DND-41 (cell line): ENCODE measurements at regions not wholly inside any gene's neighbourhood (a gene's known extent, or its start where the extent isn't known, plus 50 kb on each side); places are given as distances from the start of the nearest gene placed in this dataset.

Source experiments
- ATAC-seq: fragments of 200-7000 bp; cut with Tn5 transposase; 3 replicates; pipeline ENCODE4 v1.9.1; 2021; ENCODE audit warnings: low read depth; ENCODE audit not compliant: insufficient read depth
- DNase-seq: peaks from one replicate; pipeline ENCODE4 v3.0.0-alpha.2; 2020
- H2AFZ ChIP-seq: 2 replicates; pipeline ENCODE4 v1.6.0; 2012; ENCODE audit warnings: low read depth, low read length
- H3K27ac ChIP-seq: 2 replicates; pipeline ENCODE4 v1.5.1; 2012; ENCODE audit warnings: low read length, inconsistent platforms
- H3K27me3 ChIP-seq: fragments of 200-600 bp; sonication (generic); 2 replicates; pipeline ENCODE4 v1.6.0; 2012; ENCODE audit warnings: low read length, mild to moderate bottlenecking, inconsistent platforms; ENCODE audit not compliant: insufficient read depth, poor library complexity
- H3K36me3 ChIP-seq: 2 replicates; pipeline ENCODE4 v1.5.1; 2012; ENCODE audit warnings: low read length, inconsistent platforms; ENCODE audit not compliant: insufficient read depth
- H3K4me1 ChIP-seq: 2 replicates; pipeline ENCODE4 v1.5.1; 2012; ENCODE audit warnings: mild to moderate bottlenecking, low read length; ENCODE audit not compliant: insufficient read depth
- H3K4me2 ChIP-seq: 2 replicates; pipeline ENCODE4 v1.6.0; 2012; ENCODE audit warnings: mild to moderate bottlenecking, moderate library complexity, low read length, inconsistent platforms; ENCODE audit not compliant: insufficient read depth
- H3K4me3 ChIP-seq, 2 experiments: fragments of 200-600 bp in 1 of 2; shearing (Covaris generic) in 1 of 2; 2 replicates each; pipeline ENCODE4 v1.5.1; 2012 to 2016; ENCODE audit warnings: inconsistent platforms in 2 of 2, low read length in 2 of 2, mild to moderate bottlenecking in 2 of 2, low read depth in 1 of 2, moderate library complexity in 1 of 2
- H3K79me2 ChIP-seq: 2 replicates; pipeline ENCODE4 v1.6.0; 2012; ENCODE audit warnings: low read length, inconsistent platforms; ENCODE audit not compliant: insufficient read depth
- H3K9ac ChIP-seq: 2 replicates; pipeline ENCODE4 v1.6.0; 2012; ENCODE audit warnings: low read depth, mild to moderate bottlenecking, inconsistent platforms, low read length, moderate library complexity
- H3K9me3 ChIP-seq: 2 replicates; pipeline ENCODE4 v1.5.1; 2012; ENCODE audit warnings: low read length, moderate library complexity, mild to moderate bottlenecking, inconsistent platforms; ENCODE audit not compliant: insufficient read depth, severe bottlenecking
- H4K20me1 ChIP-seq: 2 replicates; pipeline ENCODE4 v1.6.0; 2012; ENCODE audit warnings: low read length; ENCODE audit not compliant: insufficient read depth
- CTCF ChIP-seq: IDR thresholded peaks from 2 replicates; pipeline ENCODE4 v1.5.1; 2012; ENCODE audit warnings: borderline replicate concordance, low read length, moderate library complexity, mild to moderate bottlenecking; ENCODE audit not compliant: poor library complexity, severe bottlenecking; ENCODE audit errors: extremely low read depth
- EZH2 ChIP-seq: IDR thresholded peaks from 3 replicates; pipeline ENCODE4 v1.6.1; 2012; ENCODE audit warnings: borderline replicate concordance, low read depth, mild to moderate bottlenecking, moderate library complexity, low read length, inconsistent platforms; ENCODE audit not compliant: severe bottlenecking

- Histone ChIP-seq H4K20me1 (no peaks in the 10 kb centered on the region), H3K9me3 (no peaks in the 10 kb centered on the region), H3K4me3 (no peak overlapping the region), H2AFZ (no peak overlapping the region), H3K27ac (no peak overlapping the region), H3K4me1 (no peaks in the 10 kb centered on the region), H3K79me2 (no peaks in the 10 kb centered on the region), H3K36me3 (no peaks in the 10 kb centered on the region), H3K27me3 (no peaks in the 10 kb centered on the region), H3K9ac (no peak overlapping the region), H3K4me2 (no peak overlapping the region)
- no peak for ATAC-seq
- no peak for TF ChIP-seq EZH2
- no peak for DNase-seq
Measured at GRCh38 chr5:98424681-98425450, 348.6 kb upstream of the RGMB start.

- no peaks in the 10 kb centered on the region for H3K36me3 ChIP-seq
- no peaks in the 10 kb centered on the region for H4K20me1 ChIP-seq
- DNase-seq (no peak), ATAC-seq (no peak)
- H3K4me1 ChIP-seq = no peaks in the 10 kb centered on the region
- H3K79me2 ChIP-seq = no peaks in the 10 kb centered on the region
- H3K27ac ChIP-seq = no peak overlapping the region
- H3K9me3 ChIP-seq = no peaks in the 10 kb centered on the region
- no peak overlapping the region for H2AFZ ChIP-seq
- H3K27me3 ChIP-seq = no peaks in the 10 kb centered on the region
- TF ChIP-seq CTCF = no peak
- no peak for TF ChIP-seq EZH2
- no peak overlapping the region for H3K4me2 ChIP-seq
- no peak overlapping the region for H3K4me3 ChIP-seq
- H3K9ac ChIP-seq = no peak overlapping the region
Measured at GRCh38 chr5:98425640-98426039, 347.8 kb upstream of the RGMB start.

GRCh38 chr5:98428806-98429205, 344.7 kb upstream of the RGMB start:
- no peaks in the 10 kb centered on the region for H3K27me3 ChIP-seq
- H3K9me3 ChIP-seq = no peaks in the 10 kb centered on the region
- no peak for ATAC-seq
- H2AFZ ChIP-seq = no peak overlapping the region
- H3K4me3 ChIP-seq = no peak overlapping the region
- no peaks in the 10 kb centered on the region for H4K20me1 ChIP-seq
- DNase-seq = no peak
- TF ChIP-seq EZH2 = no peak
- TF ChIP-seq CTCF = no peak
- H3K9ac ChIP-seq = no peak overlapping the region
- no peaks in the 10 kb centered on the region for H3K79me2 ChIP-seq
- H3K36me3 ChIP-seq = no peaks in the 10 kb centered on the region
- H3K27ac ChIP-seq = no peak overlapping the region
- H3K4me1 ChIP-seq = no peaks in the 10 kb centered on the region
- H3K4me2 ChIP-seq = no peak overlapping the region

- H3K4me1 ChIP-seq = no peaks in the 10 kb centered on the region
- H3K36me3 ChIP-seq = no peaks in the 10 kb centered on the region
- TF ChIP-seq EZH2 (no peak), CTCF (no peak)
- no peaks in the 10 kb centered on the region for H3K79me2 ChIP-seq
- H3K9ac ChIP-seq = no peak overlapping the region
- no peak overlapping the region for H3K4me2 ChIP-seq
- no peaks in the 10 kb centered on the region for H3K27me3 ChIP-seq
- ATAC-seq = no peak
- no peak for DNase-seq
- H3K4me3 ChIP-seq = no peak overlapping the region
- no peak overlapping the region for H3K27ac ChIP-seq
- H3K9me3 ChIP-seq = no peaks in the 10 kb centered on the region
- H4K20me1 ChIP-seq = no peaks in the 10 kb centered on the region
- H2AFZ ChIP-seq = no peak overlapping the region
Measured at GRCh38 chr5:98432378-98432777, 341.1 kb upstream of the RGMB start.
